ENCODE measurements at regions not wholly inside any gene's neighbourhood (a gene's known extent, or its start where the extent isn't known, plus 50 kb on each side); places are given as distances from the start of the nearest gene placed in this dataset.

GRCh38 chr5:2921176-2921575, 169.7 kb upstream of the IRX2 start:
- FAIRE-seq (no peak), DNase-seq (no peak), ATAC-seq (no peak)
- Histone ChIP-seq H3K27ac (no peak overlapping the region), H3K9me3 (no peaks in the 10 kb centered on the region), H3K4me1 (no peaks in the 10 kb centered on the region), H3K36me3 (no peaks in the 10 kb centered on the region), H3K4me3 (no peak overlapping the region), H3K27me3 (peaks cover 0 to 3% (median 0%) of the 10 kb centered on the region in 4 donors)
- TF ChIP-seq, protein P1, sequence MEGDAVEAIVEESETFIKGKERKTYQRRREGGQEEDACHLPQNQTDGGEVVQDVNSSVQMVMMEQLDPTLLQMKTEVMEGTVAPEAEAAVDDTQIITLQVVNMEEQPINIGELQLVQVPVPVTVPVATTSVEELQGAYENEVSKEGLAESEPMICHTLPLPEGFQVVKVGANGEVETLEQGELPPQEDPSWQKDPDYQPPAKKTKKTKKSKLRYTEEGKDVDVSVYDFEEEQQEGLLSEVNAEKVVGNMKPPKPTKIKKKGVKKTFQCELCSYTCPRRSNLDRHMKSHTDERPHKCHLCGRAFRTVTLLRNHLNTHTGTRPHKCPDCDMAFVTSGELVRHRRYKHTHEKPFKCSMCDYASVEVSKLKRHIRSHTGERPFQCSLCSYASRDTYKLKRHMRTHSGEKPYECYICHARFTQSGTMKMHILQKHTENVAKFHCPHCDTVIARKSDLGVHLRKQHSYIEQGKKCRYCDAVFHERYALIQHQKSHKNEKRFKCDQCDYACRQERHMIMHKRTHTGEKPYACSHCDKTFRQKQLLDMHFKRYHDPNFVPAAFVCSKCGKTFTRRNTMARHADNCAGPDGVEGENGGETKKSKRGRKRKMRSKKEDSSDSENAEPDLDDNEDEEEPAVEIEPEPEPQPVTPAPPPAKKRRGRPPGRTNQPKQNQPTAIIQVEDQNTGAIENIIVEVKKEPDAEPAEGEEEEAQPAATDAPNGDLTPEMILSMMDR (IDR thresholded peaks at IDR 0.05), result no peak
- intact Hi-C loops (cut with DNase I), result no loop called here
- 70 to 76% methylated on average over 5 of the region's 5 CpGs for WGBS, 2 donors

GRCh38 chr5:2920312-2920711, 168.8 kb upstream of the IRX2 start:
- H3K27me3 ChIP-seq, result peaks cover 0 to 3% (median 0%) of the 10 kb centered on the region in 4 donors
- no peaks in the 10 kb centered on the region for H3K4me1 ChIP-seq
- H3K27ac ChIP-seq, result no peak overlapping the region
- intact Hi-C loops (cut with DNase I), result no loop called here
- 51 to 64% methylated on average over 5 of the region's 5 CpGs for WGBS, 2 donors
- H3K36me3 ChIP-seq, result no peaks in the 10 kb centered on the region
- no peak overlapping the region for H3K4me3 ChIP-seq
- FAIRE-seq (no peak), ATAC-seq (no peak), DNase-seq (no peak)
- H3K9me3 ChIP-seq, result no peaks in the 10 kb centered on the region
- TF ChIP-seq, protein P1 (IDR thresholded peaks at IDR 0.05), result no peak

- intact Hi-C loops (cut with DNase I), result no loop called here
- Histone ChIP-seq H3K4me1 (no peaks in the 10 kb centered on the region), H3K27ac (no peak overlapping the region), H3K4me3 (no peak overlapping the region), H3K9me3 (no peaks in the 10 kb centered on the region), H3K36me3 (no peaks in the 10 kb centered on the region), H3K27me3 (peaks cover 0 to under 1% (median 0%) of the 10 kb centered on the region in 4 donors)
- no peak for ATAC-seq
- 57 to 77% methylated on average over 11 of the region's 11 CpGs for WGBS, 2 donors
- TF ChIP-seq, protein P1 (IDR thresholded peaks at IDR 0.05), result no peak
- no peak for FAIRE-seq
- no peak for DNase-seq
Observed at GRCh38 chr5:2919310-2920018, 168.0 kb upstream of the IRX2 start.

- TF ChIP-seq, protein P1 (IDR thresholded peaks at IDR 0.05), result no peak
- 81 to 88% methylated on average over 19 of the region's 19 CpGs for WGBS, 2 donors
- Histone ChIP-seq H3K9me3 (no peaks in the 10 kb centered on the region), H3K36me3 (no peaks in the 10 kb centered on the region), H3K4me1 (no peaks in the 10 kb centered on the region), H3K27me3 (no peaks in the 10 kb centered on the region), H3K27ac (no peak overlapping the region), H3K4me3 (no peak overlapping the region)
- intact Hi-C loops (cut with DNase I), result no loop called here
- DNase-seq, result no peak
- no peak for ATAC-seq
- FAIRE-seq, result no peak
Observed at GRCh38 chr5:2917524-2917923, 166.0 kb upstream of the IRX2 start.

DNA sequence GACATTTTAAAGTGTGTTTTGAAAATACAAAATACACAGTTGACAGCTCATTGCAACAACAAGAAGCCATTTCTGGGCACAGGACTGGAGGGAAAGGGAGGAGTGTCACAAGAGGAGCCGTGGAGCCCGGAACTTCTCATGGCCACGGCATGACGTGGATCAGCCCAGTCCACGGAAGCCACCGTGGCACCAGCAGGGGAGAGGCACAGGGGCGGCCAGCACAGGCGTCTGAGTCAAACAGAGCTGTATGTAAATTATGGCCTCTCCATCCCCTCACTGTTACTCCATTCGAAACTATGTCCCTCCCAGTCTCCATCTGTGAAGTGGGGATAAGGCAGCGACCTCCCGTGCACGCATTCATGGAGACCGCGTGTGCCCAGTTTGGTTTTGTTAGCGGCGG, 165.6 kb upstream of the IRX2 start:
- WGBS, 2 donors, result 75 to 87% methylated on average over 16 of the region's 16 CpGs
- no peaks in the 10 kb centered on the region for H3K36me3 ChIP-seq
- FAIRE-seq, result no peak

More for the DNA sequence above, 165.6 kb upstream of the IRX2 start:
- Histone ChIP-seq H3K9me3 (no peaks in the 10 kb centered on the region), H3K27me3 (no peaks in the 10 kb centered on the region), H3K4me1 (no peaks in the 10 kb centered on the region), H3K4me3 (no peak overlapping the region), H3K27ac (no peak overlapping the region)
- TF ChIP-seq, protein P1 (IDR thresholded peaks at IDR 0.05), result no peak
- DNase-seq, result no peak
- ATAC-seq, result no peak
- intact Hi-C loops (cut with DNase I), result no loop called here

Measured in pancreas (tissue), 10 donors.